Ascending aorta (tissue), 2 donors: ENCODE measurements at regions not wholly inside any gene's neighbourhood (a gene's known extent, or its start where the extent isn't known, plus 50 kb on each side); places are given as distances from the start of the nearest gene placed in this dataset.

ENCODE experiments used
- DNase-seq, 2 donors: peaks; one replicate each; pipeline ENCODE4 v3.0.0-alpha.2; 2019; ENCODE audit warnings: low spot score in 2 of 2
- H3K27ac ChIP-seq, 2 donors: fragments of 200-600 bp; sonication (generic); one replicate each; pipeline ENCODE4 v1.5.1; 2016 to 2017; ENCODE audit warnings: mild to moderate bottlenecking in 1 of 2
- H3K27me3 ChIP-seq: fragments of 200-600 bp; sonication (generic); one replicate; pipeline ENCODE4 v1.5.1; 2017
- H3K36me3 ChIP-seq, 2 donors: fragments of 200-600 bp; sonication (generic); one replicate each; pipeline ENCODE4 v1.5.1; 2016
- H3K4me1 ChIP-seq, 2 donors: fragments of 200-600 bp; sonication (generic); one replicate each; pipeline ENCODE4 v1.5.1; 2016 to 2017; ENCODE audit warnings: mild to moderate bottlenecking in 1 of 2
- H3K4me3 ChIP-seq, 2 donors: fragments of 200-600 bp; sonication (generic); one replicate each; pipeline ENCODE4 v1.5.1; 2016 to 2017; ENCODE audit warnings: mild to moderate bottlenecking in 1 of 2
- H3K9me3 ChIP-seq, 2 donors: fragments of 200-600 bp; sonication (generic); one replicate each; pipeline ENCODE4 v1.5.1; 2016
- intact Hi-C: fragments of 100-400 bp; cut with DNase I; formaldehyde crosslinking; loops from one replicate; pipeline ENCODE4 v1.15.1; 2023
- TF ChIP-seq, protein P1 (sequence below), 3 experiments: fragments of 200-600 bp in 2 of 3; fragments of 450-650 bp in 1 of 3; sonication (generic) in 2 of 3; IDR thresholded peaks; one replicate each; pipeline ENCODE4 v1.5.1; 2016 to 2019; ENCODE audit warnings: antibody characterized with exemption in 3 of 3, mild to moderate bottlenecking in 1 of 3, moderate library complexity in 1 of 3

DNA sequence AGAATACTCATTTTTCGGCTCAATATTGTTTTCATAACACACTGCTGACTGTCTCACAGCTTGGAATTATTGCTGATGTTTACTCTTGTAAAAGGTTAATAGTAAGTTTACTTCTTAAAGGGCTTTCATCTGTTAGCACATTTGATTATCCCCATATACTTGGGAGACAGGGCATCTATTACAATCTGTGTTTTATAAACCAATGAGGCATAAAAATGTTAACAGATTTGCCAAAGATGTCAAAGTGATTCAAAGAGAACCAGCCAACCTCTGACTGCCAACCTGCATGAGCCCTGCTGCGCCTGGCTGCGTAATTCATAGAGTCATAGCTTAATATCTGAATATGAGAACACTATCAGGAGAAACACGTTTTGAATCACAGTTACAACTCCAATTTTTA lies 665.6 kb downstream of the TRIML1 start:
- no peaks in the 10 kb centered on the region for H3K9me3 ChIP-seq
- DNase-seq, result no peak
- H3K4me1 ChIP-seq, result no peaks in the 10 kb centered on the region
- H3K4me3 ChIP-seq, result no peak overlapping the region
- intact Hi-C loops, result no loop called here
- no peaks in the 10 kb centered on the region for H3K27me3 ChIP-seq
- no peak overlapping the region for H3K27ac ChIP-seq
- H3K36me3 ChIP-seq, result no peaks in the 10 kb centered on the region
- TF ChIP-seq, protein P1, sequence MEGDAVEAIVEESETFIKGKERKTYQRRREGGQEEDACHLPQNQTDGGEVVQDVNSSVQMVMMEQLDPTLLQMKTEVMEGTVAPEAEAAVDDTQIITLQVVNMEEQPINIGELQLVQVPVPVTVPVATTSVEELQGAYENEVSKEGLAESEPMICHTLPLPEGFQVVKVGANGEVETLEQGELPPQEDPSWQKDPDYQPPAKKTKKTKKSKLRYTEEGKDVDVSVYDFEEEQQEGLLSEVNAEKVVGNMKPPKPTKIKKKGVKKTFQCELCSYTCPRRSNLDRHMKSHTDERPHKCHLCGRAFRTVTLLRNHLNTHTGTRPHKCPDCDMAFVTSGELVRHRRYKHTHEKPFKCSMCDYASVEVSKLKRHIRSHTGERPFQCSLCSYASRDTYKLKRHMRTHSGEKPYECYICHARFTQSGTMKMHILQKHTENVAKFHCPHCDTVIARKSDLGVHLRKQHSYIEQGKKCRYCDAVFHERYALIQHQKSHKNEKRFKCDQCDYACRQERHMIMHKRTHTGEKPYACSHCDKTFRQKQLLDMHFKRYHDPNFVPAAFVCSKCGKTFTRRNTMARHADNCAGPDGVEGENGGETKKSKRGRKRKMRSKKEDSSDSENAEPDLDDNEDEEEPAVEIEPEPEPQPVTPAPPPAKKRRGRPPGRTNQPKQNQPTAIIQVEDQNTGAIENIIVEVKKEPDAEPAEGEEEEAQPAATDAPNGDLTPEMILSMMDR (IDR thresholded peaks at IDR 0.05), result no peak

DNA sequence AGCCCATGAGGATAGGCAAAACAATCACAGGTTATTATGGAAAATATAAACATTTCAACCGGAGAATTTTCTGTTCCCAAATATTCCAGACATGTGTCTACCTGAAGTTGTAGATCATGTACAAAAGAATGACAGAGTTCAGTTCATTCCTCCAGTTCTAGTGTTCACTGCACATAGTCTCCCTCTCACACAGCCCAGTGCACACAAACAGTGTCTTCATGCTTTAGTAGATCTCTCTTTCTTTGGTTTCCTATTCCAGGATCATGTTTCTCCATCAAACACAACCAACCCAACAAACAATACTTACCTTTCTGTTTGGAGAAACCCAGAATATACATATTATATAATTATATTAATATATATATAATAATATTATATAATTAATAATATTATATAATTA lies 671.9 kb downstream of the TRIML1 start:
- no peaks in the 10 kb centered on the region for H3K9me3 ChIP-seq
- H3K36me3 ChIP-seq, result no peaks in the 10 kb centered on the region
- no peak overlapping the region for H3K4me3 ChIP-seq
- no peaks in the 10 kb centered on the region for H3K4me1 ChIP-seq
- no peak overlapping the region for H3K27ac ChIP-seq
- TF ChIP-seq, protein P1 (IDR thresholded peaks at IDR 0.05), result no peak
- no peaks in the 10 kb centered on the region for H3K27me3 ChIP-seq
- intact Hi-C loops, result no loop called here
- no peak for DNase-seq

DNA sequence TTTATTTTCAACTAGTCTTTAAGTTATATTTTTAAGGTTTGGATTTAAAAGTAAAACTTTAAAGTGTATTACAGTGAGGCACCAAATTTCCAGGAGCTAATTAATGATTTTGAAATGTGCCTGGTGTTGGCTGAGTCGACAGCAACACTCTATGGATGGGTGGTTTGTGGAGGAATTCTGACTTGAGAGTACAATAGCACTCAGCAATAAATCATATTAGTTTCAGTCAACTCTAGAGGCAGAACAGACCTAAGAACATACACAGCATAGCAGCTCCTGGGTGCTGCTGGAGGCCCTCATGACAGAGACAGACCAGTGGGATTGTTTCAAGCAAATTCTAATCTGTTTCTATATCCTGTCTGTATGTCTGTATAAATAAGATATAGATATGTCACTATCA lies 673.4 kb downstream of the TRIML1 start:
- H3K4me3 ChIP-seq, result no peak overlapping the region
- intact Hi-C loops, result no loop called here
- H3K4me1 ChIP-seq, result no peaks in the 10 kb centered on the region
- H3K36me3 ChIP-seq, result no peaks in the 10 kb centered on the region
- no peak overlapping the region for H3K27ac ChIP-seq
- H3K9me3 ChIP-seq, result no peaks in the 10 kb centered on the region
- no peak for DNase-seq
- TF ChIP-seq, protein P1 (IDR thresholded peaks at IDR 0.05), result no peak
- H3K27me3 ChIP-seq, result no peaks in the 10 kb centered on the region

DNA sequence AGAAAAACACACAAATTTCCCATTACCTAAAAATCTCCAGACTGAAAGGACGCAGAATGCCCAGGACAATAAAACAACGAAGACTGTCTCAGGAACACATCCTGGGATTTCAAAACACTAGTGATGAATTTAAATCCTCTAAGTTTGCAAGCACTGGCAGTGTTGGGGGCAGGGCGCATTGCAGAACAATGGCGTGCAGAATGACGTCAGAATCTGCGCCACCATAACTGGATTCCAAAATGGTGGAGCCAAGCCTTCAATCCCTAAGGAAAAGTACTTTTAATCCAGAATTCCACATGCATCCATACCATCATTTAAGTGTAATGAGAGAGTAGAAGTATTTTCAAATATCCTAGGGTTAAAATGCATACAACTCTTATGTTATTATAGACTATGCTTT lies 679.1 kb downstream of the TRIML1 start:
- DNase-seq, result no peak
- no peak overlapping the region for H3K27ac ChIP-seq
- H3K36me3 ChIP-seq, result no peaks in the 10 kb centered on the region
- H3K4me1 ChIP-seq, result no peaks in the 10 kb centered on the region
- H3K9me3 ChIP-seq, result no peaks in the 10 kb centered on the region
- TF ChIP-seq, protein P1 (IDR thresholded peaks at IDR 0.05), result no peak
- no peak overlapping the region for H3K4me3 ChIP-seq
- intact Hi-C loops, result no loop called here
- H3K27me3 ChIP-seq, result no peaks in the 10 kb centered on the region

DNA sequence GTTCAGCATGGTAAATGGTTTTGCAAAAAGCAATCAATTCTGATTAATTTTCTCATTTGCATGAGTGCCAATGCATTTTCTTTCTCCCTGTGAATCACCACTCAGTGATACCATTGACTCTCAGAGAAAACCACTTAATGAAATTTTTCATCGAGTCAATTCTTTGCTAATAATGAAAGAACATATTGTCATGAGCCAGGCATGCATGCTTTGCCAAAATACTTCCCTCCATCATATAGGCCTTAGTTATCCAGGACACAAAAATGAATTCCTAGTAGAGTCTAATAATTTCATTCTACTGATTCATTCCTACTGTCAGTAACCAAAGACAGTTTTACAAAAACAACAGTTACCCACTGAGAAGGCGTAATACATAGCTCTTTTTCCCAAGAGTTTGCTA lies 680.0 kb downstream of the TRIML1 start:
- TF ChIP-seq, protein P1 (IDR thresholded peaks at IDR 0.05), result no peak
- DNase-seq, result no peak
- Histone ChIP-seq H3K27ac (no peak overlapping the region), H3K4me3 (no peak overlapping the region), H3K4me1 (no peaks in the 10 kb centered on the region), H3K9me3 (no peaks in the 10 kb centered on the region), H3K27me3 (no peaks in the 10 kb centered on the region), H3K36me3 (no peaks in the 10 kb centered on the region)
- intact Hi-C loops, result no loop called here

DNA sequence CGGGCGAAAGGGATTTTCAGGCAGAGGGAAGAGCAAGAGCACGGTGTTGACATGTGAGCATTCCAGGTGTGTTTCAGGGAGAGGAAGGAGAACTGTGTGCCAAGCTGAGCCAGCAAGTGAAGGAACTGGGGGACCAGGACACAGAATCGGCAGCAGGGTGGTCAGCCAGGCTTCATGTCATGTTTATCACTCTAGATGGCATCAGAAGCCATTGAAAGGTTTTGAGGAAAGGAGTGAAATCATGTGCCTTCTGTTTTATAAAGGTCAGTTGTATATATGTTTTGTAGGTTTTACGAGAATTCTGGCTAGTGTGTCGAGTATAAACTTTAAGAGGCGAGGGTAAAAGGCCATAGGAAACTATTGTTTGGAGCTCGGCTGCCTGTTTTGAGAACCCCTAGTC lies 682.3 kb downstream of the TRIML1 start:
- no peak overlapping the region for H3K4me3 ChIP-seq
- no peak overlapping the region for H3K27ac ChIP-seq
- no peaks in the 10 kb centered on the region for H3K9me3 ChIP-seq
- TF ChIP-seq, protein P1 (IDR thresholded peaks at IDR 0.05), result no peak
- no peaks in the 10 kb centered on the region for H3K36me3 ChIP-seq
- no peaks in the 10 kb centered on the region for H3K4me1 ChIP-seq
- DNase-seq, result no peak
- H3K27me3 ChIP-seq, result no peaks in the 10 kb centered on the region
- intact Hi-C loops, result no loop called here
